Stimulated activated CD8-positive, alpha-beta memory T cell treated with anti-CD3 and anti-CD28 coated beads, Interleukin-7, amount 100 ng/mL, for 48 hours (primary cell): ENCODE measurements at regions not wholly inside any gene's neighbourhood (a gene's known extent, or its start where the extent isn't known, plus 50 kb on each side); places are given as distances from the start of the nearest gene placed in this dataset.

Experiments
- DNase-seq, 2 donors: peaks; one replicate each; pipeline ENCODE4 v3.0.0-alpha.2; 2020; ENCODE audit warnings: low read depth in 1 of 2; ENCODE audit errors: extremely low read depth in 1 of 2

DNA sequence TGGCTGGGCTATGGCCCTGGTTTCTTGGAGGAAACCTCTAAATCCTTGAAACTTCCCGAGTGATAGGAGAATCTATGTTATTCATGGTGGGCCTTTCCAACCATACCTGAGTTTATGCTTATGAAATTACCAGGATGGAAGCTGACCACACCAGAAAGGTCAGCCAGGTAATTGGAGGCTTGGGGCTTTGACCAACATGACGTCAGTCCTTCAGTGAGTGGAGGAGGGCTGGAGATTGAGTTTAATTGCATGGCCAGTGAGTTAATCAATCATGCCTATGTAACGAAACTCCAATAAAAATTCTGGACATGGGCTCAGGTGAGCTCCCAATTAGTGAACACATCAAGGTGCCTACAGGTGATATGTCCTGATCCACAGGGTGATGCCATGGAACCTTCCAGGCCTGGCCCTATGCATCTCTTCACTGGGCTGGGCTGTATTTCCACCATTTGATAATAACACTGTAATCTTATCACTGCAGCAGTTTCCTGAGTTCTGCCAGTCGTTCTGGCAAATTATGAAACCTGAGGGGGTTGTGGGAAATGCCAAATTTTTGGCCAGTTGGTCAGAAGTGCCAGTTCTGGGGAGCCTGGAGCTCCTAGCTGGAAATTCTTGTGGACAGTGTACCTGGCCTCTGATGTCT, 106.5 kb downstream of the CDH26 start:
- DNase-seq, result no peak

DNA sequence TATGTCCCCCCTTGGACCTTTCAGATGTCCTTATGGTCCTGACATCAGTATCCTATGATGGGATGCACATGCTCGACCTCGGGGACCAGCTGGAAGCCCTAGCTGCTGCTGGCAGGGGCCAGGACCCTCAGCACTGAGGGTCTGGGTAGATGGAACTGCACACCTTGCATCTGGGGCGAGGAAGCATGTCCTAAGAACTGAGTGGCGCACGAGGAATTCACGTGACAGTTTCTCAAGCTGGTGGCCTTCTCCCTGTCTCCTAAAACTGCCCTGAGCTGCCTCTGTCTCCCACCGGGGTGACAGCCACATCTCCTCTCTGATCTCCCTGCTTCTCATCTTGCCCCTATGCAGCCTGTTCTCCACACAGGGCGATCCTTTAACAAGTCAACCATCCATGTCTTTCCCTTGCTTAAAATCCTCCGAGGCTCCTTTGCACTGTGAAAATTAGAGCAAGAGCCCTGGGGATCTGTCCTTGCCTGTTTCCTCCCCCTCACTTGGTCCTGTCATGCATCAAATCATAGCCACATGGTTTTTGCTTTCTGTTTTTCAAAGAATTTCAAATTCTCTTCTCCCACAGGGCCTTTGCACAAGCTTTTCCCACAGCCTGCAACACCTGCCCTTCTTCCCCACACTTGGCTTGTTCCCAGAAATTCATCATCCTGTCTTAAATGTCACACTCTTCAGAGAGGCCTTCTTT, 107.7 kb downstream of the CDH26 start:
- no peak for DNase-seq

DNA sequence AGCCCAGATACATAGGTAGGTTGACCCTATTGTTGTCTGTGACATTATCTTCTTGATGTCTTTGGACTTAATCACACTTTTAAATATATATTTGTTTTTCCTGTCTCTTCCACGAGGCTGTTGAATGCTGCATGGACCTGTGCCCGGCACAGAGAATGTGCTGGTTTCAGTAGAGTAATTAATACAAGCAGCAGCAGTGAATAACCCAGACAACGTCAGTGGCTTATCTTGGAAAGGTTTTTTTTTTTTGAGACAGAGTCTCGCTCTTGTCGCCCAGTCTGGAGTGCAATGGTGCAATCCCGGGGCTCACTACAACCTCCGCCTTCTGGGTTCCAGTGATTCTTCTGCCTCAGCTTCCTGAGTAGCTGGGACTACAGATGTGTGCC, 108.2 kb downstream of the CDH26 start:
- no peak for DNase-seq

DNA sequence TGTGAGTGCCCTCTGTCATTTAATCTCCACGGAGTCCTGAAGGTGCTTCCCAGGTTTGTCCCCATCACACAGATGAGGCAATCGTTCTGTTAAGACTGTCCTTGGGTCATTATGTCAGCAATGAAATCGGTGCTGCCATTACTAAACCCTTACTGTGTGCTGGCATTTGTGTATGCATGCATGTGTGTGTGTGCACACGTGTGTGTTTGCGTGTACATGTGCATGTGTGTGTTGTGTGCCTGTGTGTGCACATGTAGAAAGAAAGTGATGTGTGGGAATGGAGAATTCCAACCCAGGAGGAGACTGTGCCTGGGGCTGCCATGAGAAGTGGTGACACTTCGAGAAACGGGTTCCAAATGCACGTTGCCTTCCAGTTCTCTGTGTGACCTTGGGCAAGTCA, 110.3 kb downstream of the CDH26 start:
- DNase-seq, result no peak

DNA sequence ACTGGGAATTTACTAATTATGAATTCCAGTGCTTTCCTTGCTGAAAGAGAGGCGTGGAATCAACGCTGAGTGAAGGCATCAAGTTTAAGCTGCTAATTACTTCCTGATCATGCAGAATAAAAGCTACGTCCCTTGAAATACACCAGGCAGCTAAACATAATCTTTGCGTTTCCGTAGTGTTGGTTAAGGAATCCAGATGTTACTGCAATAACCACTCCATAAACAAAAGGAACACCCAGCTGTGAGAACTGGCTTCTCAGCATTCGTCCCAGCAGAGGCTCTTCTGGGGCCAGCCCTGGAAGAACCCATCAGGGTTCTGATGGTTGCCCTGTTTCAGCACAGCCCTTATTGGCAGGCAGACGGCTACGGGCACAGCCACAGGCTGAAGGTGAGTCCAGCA, 111.4 kb downstream of the CDH26 start:
- DNase-seq, result no peak

DNA sequence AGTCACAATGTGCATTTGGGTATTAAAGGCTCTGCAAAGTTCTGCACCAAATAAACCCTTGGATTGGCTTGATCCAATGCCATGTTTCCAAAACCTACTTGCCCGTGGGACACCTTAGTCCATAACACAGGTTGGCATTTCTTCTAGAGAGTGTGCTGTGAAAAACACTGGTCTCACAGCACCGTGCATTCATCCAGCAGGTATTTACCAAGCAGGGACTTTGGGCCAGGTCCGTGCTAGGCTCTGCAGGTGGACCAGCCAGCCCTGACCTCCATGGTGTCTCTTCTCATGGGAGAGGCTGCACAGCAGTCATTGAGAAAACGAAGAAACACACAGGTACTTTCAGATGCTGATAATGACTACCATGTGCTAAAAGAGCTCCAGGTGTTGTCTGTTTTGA, 112.6 kb downstream of the CDH26 start:
- no peak for DNase-seq

DNA sequence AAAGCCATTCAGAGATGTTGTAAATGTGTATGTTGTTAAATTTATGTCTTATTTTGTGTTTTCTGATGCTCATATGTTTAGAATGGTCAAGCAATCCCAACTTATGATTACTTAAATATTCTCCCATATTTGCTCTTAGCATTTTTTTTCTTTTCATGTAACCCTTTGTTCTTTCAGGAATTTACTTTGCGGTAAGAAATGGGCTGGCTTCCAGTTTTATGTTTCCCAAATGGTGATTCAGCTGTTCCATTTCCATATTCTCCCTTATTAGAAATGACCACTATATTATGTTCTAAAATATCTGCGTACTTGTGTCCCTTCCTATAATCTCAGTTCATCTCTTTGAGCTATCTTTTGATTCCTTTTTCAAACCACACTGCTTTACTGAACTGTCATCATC, 113.7 kb downstream of the CDH26 start:
- DNase-seq, result no peak

DNA sequence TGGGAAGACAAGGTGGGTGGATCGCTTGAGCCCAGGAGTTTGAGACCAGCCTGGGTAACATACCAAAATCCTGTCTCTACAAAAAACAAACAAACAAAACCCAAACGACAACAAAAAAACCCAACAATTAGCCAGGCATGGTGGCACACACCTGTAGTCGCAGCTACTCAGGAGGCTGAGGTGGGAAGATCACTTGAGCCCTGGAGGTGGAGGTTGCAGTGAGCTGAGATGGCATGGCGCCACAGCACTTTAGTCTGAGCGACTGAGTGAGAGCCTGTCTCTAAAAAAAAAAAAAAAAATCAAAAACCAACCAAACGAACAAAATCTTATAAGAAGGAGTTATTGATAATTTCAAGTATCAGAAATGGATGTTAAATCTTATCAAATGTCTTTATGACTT, 114.9 kb downstream of the CDH26 start:
- DNase-seq, result no peak

DNA sequence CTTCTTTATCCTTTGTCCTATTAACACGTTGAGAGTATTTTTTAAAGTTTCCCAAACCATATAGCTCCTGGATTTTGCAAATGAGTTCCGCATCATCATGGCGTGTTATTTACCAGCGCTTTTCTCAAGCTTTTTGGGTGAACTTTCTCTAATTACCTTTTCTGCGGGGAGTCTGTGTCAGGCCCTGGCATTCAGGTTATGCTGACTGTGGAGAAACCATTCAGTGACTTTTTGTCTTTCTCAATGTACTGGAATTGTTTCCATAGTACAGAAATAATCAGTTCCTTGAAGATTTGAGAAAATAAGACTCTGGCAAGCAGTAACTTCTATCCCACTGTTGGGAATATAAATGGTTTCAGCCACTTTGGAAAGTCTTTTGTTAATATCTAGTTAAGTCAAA, 115.3 kb downstream of the CDH26 start:
- no peak for DNase-seq

DNA sequence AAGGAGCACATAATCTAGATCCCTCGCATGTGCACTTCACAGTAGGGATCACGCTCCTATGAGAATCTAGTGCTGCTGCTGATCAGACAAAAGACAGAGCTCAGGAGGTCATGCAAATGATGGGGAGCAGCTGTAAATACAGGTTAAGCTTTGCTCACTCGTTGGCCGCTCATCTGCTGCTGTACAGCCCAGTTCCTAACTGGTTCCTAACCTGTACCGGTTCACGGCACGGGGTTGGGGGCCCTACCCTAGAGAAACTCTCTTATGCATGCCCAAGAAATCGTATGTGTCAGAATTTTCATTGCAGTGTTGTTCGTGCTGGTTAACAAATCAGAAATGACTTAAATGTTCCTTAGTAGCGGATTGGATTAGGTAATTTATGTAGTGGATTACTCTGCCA, 116.1 kb downstream of the CDH26 start:
- DNase-seq, result no peak

DNA sequence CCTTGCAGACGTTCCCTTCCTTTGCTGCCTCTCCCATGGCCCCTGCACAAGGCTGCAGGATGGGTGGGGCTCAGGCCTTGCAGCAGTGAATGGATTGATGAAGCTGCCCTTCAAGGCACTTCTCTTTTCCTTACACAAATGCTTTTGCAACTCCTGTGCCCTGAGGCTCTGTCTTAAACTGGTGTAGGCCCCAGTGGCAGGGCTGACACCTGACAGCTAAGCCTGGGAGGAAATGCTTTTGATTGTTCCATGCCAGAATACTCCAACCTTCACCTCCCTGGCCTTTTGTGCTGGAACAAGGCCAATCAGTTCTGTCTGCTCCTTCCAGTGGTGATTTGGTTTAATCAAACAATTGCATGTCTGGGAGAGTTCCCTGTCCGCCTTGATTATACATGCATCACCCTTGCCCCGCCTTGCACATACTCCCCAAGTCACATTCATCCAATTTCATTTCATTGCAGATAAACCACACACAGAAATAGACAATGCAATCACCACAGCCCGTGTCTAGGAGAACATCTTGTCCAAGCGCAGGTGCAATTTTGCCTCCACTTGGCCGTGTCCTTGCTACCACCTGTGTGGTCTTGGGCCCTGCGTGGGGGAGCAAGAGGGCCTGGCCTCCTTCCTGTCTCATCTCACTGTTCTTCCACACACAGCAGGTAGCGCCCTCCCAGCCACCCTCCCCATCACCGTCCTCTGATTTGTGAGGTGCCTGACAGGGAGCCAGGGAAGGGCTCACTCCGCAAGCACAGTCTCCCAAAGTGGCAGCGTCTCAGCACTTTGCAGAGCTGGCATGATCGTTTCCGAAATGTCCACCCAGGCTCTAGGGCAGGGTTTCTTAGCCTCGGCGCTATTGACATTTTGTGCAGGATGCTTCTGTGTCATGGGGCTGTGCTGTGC, 120.4 kb downstream of the CDH26 start:
- no peak for DNase-seq

DNA sequence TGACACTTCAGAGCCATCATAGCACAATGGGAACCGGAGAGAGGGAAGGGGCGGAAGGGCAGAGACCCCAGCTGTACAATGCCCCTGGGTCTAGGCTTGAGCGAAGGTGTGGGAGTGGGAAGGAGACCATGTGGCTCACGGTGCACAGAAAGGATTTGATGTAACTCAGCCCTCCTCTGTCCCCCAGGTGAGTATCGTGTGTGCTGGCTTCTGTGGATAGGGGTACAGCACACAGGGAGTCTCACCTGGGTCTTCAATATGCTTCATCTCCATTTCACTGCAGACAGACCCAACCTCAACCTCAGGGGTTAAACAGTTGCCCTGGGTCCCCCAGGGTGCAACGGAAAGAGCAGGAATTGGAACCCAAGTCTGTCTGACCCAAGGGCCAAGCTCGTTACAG, 122.2 kb downstream of the CDH26 start:
- DNase-seq, result no peak

DNA sequence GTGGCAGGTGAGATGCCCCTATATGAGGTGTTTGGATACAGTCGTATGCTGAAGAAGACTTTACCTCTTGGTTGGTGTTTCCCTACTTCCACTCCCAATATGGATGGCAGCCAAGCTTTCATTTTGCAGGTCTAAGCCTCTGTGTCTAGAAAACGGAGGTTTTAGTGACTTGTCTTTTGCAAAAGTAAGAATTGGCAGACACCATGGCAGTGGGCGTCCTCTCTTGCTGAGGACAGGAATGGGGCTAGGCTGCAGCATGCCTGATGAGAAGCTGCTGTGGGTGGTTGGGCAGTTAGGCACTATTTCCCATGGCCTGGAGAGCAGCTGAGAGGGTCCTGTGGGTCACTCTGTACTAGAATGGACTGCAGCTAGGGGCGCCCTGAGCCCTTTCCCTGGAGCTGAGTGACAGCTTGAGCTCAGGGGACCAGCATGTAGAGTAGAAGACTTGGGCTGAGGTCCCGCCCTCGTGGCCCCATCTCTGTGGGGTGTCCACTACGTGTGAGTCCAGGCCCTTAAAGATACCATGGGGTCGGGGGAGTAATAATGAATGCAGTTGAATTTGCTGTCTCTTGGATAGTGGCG, 127.4 kb downstream of the CDH26 start:
- DNase-seq, result no peak

DNA sequence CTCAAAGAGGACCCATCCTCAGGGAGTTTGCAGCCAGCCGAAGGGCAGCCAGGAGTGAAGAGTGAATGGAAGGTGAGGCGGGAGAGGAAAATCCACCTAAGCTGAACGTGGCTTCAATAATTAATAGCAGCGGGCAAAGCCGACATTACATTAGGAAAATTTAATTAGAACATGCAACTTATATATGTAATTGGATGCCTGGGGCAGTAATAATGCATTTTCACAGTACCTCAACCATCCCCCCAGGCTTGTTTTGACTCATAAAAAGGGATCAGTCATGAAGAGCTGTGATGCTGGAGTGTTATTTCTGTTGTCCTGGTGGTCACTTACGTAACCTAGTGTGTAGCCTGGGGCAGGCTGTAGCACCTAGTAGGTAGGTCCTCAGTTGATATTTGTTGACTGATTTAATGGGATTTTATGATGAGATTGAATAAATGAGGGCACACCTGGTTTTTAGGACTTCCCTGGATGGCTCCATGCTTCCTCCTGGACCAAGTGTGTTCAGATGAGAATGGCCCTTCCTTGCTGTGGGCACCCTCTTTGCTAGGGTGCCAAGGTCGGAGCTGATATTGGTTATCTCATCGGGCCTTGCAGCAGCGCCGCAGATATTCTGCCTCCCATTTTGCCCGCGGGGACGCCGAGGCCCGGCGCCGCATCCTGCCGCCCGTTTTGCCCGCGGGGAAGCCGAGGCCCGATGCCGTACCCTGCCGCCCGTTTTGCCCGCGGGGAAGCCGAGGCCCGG, 128.8 kb downstream of the CDH26 start:
- DNase-seq, result no peak

DNA sequence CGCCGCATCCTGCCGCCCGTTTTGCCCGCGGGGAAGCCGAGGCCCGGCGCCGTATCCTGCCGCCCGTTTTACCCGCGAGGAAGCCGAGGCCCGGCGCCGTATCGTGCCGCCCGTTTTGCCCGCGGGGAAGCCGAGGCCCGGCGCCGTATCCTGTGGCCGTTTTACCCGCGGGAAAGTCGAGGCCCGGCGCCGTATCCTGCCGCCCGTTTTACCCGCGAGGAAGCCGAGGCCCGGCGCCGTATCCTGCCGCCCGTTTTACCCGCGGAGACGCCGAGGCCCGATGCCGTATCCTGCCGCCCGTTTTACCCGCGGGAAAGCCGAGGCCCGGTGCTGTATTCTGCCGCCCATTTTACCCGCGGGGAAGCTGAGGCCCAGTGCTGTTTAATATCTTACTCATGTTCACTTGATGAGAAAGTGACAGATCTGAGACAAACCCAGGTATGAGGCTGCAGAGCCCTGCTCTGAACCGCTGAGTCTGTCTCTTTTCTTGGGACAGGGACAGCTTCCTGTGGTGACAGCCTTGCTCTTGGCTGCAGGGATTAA, 129.4 kb downstream of the CDH26 start:
- no peak for DNase-seq

DNA sequence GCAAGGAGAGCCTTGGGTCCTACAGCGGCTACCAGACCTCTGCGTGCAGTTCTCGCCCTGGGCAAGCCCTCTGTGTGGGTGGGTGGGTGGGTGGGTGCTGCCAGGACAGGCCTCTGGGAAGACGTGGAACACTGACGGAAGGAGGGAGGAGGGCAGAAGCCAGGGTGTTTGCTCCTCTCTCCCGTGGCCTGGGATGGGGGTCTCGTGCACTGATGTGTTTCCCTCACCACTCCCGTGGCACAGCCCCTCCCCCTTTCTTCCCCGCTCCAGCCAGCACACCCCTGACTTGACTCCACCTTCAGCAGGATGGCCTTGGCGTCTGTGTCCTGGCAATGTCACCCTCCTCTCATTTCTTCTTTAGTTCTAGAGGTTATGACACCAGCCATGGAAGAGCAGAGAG, 130.0 kb downstream of the CDH26 start:
- DNase-seq, result no peak

DNA sequence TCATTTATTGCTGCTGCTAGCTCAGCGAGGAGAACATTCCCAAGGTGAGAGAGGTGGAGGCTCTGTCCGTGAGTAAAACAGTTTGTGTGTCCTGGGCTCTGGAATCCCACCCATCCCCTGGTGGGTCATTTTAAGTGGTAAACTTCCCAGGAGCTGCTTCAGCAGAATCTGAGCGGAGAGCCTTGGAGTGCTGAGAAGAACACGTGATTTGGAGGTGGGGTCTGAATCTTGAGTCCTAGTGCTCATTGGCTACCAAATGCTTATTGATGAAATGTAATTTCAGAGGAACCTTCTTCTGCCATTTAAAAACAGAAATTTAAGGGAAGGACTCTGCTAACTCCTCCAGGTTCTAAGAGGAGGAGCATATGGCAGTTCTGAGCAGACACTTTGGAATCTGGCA, 132.4 kb downstream of the CDH26 start:
- DNase-seq, result no peak

DNA sequence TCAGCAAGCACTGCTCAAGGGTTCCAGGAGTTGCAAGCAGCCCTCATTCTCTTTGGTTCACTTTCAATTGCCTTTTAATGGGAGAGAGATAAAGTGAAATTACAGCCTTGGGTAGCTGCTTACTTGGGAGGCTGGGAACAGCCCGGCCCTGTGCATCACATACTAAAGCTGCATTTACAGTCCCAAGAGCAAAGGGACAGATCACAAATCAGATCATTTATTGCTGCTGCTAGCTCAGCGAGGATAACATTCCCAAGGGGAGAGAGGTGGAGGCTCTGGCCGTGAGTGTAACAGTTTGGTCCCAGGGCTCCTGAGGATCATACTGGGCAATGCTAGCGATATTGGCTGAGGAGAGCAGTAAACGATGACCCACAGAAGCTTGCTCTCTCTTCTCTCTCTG, 133.1 kb downstream of the CDH26 start:
- DNase-seq, result no peak

DNA sequence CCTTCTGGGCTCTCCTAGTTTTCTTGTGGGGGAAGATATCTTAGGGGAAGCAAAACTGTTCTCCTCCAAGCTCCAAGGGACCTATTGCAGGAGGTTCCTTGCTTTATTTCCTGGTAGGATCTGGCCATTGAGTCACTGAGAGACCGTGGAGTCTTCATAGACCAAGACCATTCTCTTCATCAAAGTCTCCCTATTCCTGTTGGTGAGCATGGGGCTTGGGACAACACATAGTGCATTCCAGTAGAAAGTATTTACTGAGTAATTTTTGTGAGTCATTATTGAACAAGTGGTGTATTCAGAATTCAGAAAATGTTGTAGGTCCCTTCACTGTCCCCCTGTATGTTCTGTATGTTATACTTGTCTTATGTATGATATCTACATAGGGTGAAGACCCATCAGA, 133.6 kb downstream of the CDH26 start:
- DNase-seq, result no peak

DNA sequence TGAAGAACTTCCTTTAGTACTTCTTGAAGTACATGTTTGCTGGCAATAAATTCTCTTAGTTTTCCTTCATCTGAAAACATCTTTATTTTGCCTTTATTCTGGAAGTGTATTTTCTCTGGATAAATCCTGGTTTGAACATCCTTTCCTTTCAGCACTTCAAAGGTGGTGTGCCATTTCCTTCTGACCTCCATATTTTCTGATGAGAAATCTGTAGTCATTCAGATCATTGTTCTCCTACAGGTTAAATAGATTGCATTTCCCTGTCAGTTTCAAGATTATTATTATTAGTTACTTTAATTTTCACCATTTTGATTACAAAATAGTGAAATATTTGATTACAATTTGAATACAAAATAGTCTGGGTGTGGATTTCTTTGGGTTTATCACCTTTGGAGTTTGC, 134.5 kb downstream of the CDH26 start:
- no peak for DNase-seq

DNA sequence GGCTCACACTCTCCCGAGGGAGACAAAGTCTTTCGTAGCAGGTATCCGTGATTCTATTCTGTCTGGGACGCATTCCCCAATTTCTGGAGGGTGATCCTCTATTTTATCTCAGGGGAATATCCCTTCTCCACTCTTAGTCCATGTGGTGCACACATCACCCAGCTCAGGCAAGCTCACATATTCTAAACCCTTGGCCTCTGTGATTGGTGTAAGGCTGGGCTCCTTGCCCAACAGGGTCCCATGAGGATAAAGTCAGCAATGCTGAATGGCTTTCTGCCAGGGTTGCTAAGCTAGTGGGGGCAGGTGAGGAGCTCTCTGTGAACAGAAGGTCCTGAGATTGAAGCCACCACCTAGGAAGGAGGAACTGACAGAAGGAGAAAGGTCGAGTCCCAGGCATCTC, 137.2 kb downstream of the CDH26 start:
- no peak for DNase-seq
